ENCODE measurements at regions not wholly inside any gene's neighbourhood (a gene's known extent, or its start where the extent isn't known, plus 50 kb on each side); places are given as distances from the start of the nearest gene placed in this dataset.

DNA sequence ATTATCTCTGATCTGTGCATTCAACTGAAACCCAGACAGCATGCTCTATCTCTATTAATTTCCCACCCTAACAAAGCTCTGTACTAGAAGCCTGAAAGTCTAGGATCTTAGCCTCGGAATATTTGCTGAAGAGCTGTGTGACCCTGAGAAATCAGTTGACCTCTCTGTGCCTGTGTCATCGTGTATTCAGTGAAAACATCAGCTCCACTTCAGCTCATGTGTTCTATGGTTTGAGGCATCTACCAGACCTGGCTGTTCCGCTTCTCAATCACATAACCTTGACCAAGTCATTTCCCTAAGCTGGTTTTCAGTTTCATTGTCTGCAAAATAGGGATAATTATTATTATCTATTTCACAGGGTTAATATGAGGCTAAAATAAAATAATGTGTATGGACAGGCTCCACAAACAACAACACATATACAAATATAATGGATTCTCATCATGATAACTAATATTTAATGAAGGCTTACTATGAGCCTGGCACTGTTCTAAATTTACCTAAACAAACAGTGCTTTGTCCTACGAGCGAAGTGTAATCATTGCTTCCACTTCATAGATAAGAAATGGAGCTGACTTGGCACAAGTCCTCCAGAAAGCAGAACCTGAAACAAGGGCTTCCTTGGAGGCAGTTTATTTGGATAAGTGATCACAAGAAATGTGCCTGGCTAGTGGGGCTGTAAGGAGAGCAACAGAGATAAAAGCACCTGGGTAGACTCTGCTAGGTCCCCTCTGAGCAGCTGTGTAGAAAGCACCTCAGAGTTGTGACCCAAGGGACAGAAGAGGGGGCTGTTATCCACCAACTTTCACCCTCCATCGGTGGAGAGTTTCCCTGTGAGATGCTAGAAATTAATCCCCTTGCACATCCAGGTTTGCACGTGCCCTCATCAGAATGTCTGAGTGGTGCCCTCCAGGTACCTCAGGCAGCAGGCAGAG is 356.9 kb downstream of the RAB28 start:
- H2AFZ ChIP-seq (ENCODE audit: low read length) = no peak overlapping the region
- no peaks in the 10 kb centered on the region for H3K9me2 ChIP-seq (replicated peaks; ENCODE audit: insufficient read depth, low read length)
- H3K4me1 ChIP-seq (ENCODE audit: low read length) = 0 out of 2 replicates have a peak, but pooled peaks cover 6% of the 10 kb centered on the region
- no peaks in the 10 kb centered on the region for H3K27me3 ChIP-seq (replicated peaks; ENCODE audit: insufficient read depth, low read length)
- DNase-seq = no peak
- no peaks in the 10 kb centered on the region for H3K9me3 ChIP-seq (replicated peaks; ENCODE audit: insufficient read depth, low read length)
- H3K4me3 ChIP-seq (ENCODE audit: low read length) = no peak overlapping the region
- no peaks in the 10 kb centered on the region for H3K79me2 ChIP-seq (ENCODE audit: low read length)
- no peak overlapping the region for H3K9ac ChIP-seq (ENCODE audit: low read length)
- TF ChIP-seq CTCF (IDR thresholded peaks at IDR 0.05; ENCODE audit: low read length) = no peak
- TF ChIP-seq EZH2 (optimal IDR thresholded peaks at IDR 0.05; ENCODE audit: low read depth, low read length) = no peak
- H3F3A ChIP-seq (ENCODE audit: insufficient read depth, low read length) = no peaks in the 10 kb centered on the region
- no peaks in the 10 kb centered on the region for H3K36me3 ChIP-seq (replicated peaks; ENCODE audit: insufficient read depth, low read length)
- no peaks in the 10 kb centered on the region for H4K20me1 ChIP-seq (ENCODE audit: insufficient read depth, low read length)
- no peak overlapping the region for H3K4me2 ChIP-seq (ENCODE audit: low read depth, low read length)
- no peak overlapping the region for H3K27ac ChIP-seq (ENCODE audit: low read length)

GRCh38 chr4:13118633-13119032 is 365.5 kb downstream of the RAB28 start:
- no peaks in the 10 kb centered on the region for H4K20me1 ChIP-seq (ENCODE audit: insufficient read depth, low read length)
- H3F3A ChIP-seq (ENCODE audit: insufficient read depth, low read length) = no peaks in the 10 kb centered on the region
- H3K27me3 ChIP-seq (replicated peaks; ENCODE audit: insufficient read depth, low read length) = no peaks in the 10 kb centered on the region
- H3K79me2 ChIP-seq (ENCODE audit: low read length) = no peaks in the 10 kb centered on the region
- H3K9me3 ChIP-seq (replicated peaks; ENCODE audit: insufficient read depth, low read length) = no peaks in the 10 kb centered on the region
- no peak overlapping the region for H3K27ac ChIP-seq (ENCODE audit: low read length)
- no peaks in the 10 kb centered on the region for H3K36me3 ChIP-seq (replicated peaks; ENCODE audit: insufficient read depth, low read length)
- H3K4me1 ChIP-seq (ENCODE audit: low read length) = 0 out of 2 replicates have a peak, but pooled peaks cover 2% of the 10 kb centered on the region
- H3K9ac ChIP-seq (ENCODE audit: low read length) = no peak overlapping the region
- H2AFZ ChIP-seq (ENCODE audit: low read length) = no peak overlapping the region
- no peaks in the 10 kb centered on the region for H3K9me2 ChIP-seq (replicated peaks; ENCODE audit: insufficient read depth, low read length)
- H3K4me3 ChIP-seq (ENCODE audit: low read length) = no peak overlapping the region
- TF ChIP-seq EZH2 (optimal IDR thresholded peaks at IDR 0.05; ENCODE audit: low read depth, low read length) = no peak
- TF ChIP-seq CTCF (IDR thresholded peaks at IDR 0.05; ENCODE audit: low read length) = no peak
- no peak overlapping the region for H3K4me2 ChIP-seq (ENCODE audit: low read depth, low read length)
- DNase-seq = no peak

DNA sequence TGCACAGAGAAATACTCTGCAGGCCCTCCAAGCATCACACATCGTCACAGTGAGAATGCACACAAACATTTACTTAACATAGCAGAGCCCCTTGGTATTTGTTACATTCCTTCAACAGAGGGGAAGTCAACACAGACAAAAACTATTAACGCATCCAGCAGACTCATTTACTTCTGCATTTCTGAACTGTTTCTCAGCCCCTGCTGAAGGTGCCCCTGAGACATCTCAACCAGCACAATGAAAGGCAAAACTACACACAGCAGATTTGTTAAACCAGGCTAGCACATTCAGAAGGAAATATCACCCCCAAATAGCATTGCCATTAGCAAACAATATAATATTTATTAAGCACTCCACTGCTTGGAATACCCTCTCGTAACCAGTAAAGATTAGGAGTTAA is 367.0 kb downstream of the RAB28 start:
- Histone ChIP-seq H3K79me2 (ENCODE audit: low read length) (no peaks in the 10 kb centered on the region), H3F3A (ENCODE audit: insufficient read depth, low read length) (no peaks in the 10 kb centered on the region), H3K9ac (ENCODE audit: low read length) (no peak overlapping the region), H3K4me3 (ENCODE audit: low read length) (no peak overlapping the region), H3K36me3 (replicated peaks; ENCODE audit: insufficient read depth, low read length) (no peaks in the 10 kb centered on the region), H3K9me3 (replicated peaks; ENCODE audit: insufficient read depth, low read length) (no peaks in the 10 kb centered on the region), H3K27me3 (replicated peaks; ENCODE audit: insufficient read depth, low read length) (no peaks in the 10 kb centered on the region), H3K27ac (ENCODE audit: low read length) (no peak overlapping the region), H3K4me2 (ENCODE audit: low read depth, low read length) (no peak overlapping the region), H2AFZ (ENCODE audit: low read length) (no peak overlapping the region), H3K4me1 (ENCODE audit: low read length) (no peaks in the 10 kb centered on the region), H3K9me2 (replicated peaks; ENCODE audit: insufficient read depth, low read length) (no peaks in the 10 kb centered on the region), H4K20me1 (ENCODE audit: insufficient read depth, low read length) (no peaks in the 10 kb centered on the region)
- TF ChIP-seq CTCF (IDR thresholded peaks at IDR 0.05; ENCODE audit: low read length) (no peak), EZH2phosphoT487 (IDR thresholded peaks at IDR 0.05; ENCODE audit: low read length) (no peak), EZH2 (optimal IDR thresholded peaks at IDR 0.05; ENCODE audit: low read depth, low read length) (no peak)
- no peak for DNase-seq
